Ovary (tissue), 7 donors: ENCODE measurements at regions not wholly inside any gene's neighbourhood (a gene's known extent, or its start where the extent isn't known, plus 50 kb on each side); places are given as distances from the start of the nearest gene placed in this dataset.

Source experiments
- DNase-seq, 5 donors: peaks; one replicate each; pipeline ENCODE4 v3.0.0-alpha.2; 2019 to 2020
- H3K27ac ChIP-seq, 2 donors: fragments of 200-600 bp; one replicate each; pipeline versions ENCODE4 v1.5.1 to v1.8.0; 2019 to 2022
- H3K27me3 ChIP-seq: fragments of 200-600 bp; one replicate; pipeline ENCODE4 v1.8.0; 2022
- H3K36me3 ChIP-seq: fragments of 200-600 bp; sonication (generic); one replicate; pipeline ENCODE4 v1.5.1; 2019
- H3K4me1 ChIP-seq: one replicate; pipeline ENCODE4 v1.8.1; 2013; ENCODE audit warnings: mild to moderate bottlenecking, moderate library complexity; ENCODE audit not compliant: insufficient read depth
- H3K4me3 ChIP-seq: fragments of 200-600 bp; sonication (generic); one replicate; pipeline ENCODE4 v1.5.1; 2017
- H3K9me3 ChIP-seq, 2 donors: fragments of 200-600 bp in 1 of 2; sonication (generic) in 1 of 2; one replicate each; pipeline versions ENCODE4 v1.5.1 to v1.8.1; 2013 to 2019; ENCODE audit warnings: mild to moderate bottlenecking in 1 of 2, moderate library complexity in 1 of 2
- EP300 ChIP-seq: sonication (generic); formaldehyde crosslinking; IDR thresholded peaks from one replicate; pipeline ENCODE4 v1.6.1; 2017; ENCODE audit warnings: antibody characterized with exemption
- POLR2A ChIP-seq: fragments of 450-650 bp; IDR thresholded peaks from one replicate; pipeline ENCODE4 v1.6.1; 2017; ENCODE audit warnings: antibody characterized with exemption, mild to moderate bottlenecking, moderate library complexity
- WGBS, 3 donors: extraction: QIAGEN DNeasy Blood & Tissue Kit in 1 of 3; methylation state at CpG; one replicate each; pipeline versions ENCODE4 v1.1.5 to v1.1.7; 2013 to 2017; 5-methylcytosine and 5-hydroxymethylcytosine counted together
- intact Hi-C, 4 donors: fragments of 100-400 bp; cut with DNase I; formaldehyde crosslinking; loops; one replicate each; pipeline versions ENCODE4 v1.11.0 to v1.15.1; 2022 to 2023
- TF ChIP-seq, protein P1 (sequence below), 3 donors: fragments of 450-650 bp in 2 of 3; fragments of 200-600 bp in 1 of 3; IDR thresholded peaks; one replicate each; pipeline versions ENCODE4 v1.5.1 to v1.8.0; 2016 to 2022; ENCODE audit warnings: antibody characterized with exemption in 3 of 3, mild to moderate bottlenecking in 1 of 3
- donor health status: DM: no; HTN: no; CAD: no; lungs with moderate emphysema.
- donor health status: DM: no; HTN: no; CAD: no.
- donor health status: Bipolar disorder and iron deficiency.
- donor health status: DM: no; HTN: no; CAD: no.
- donor health status: DM: yes; HTN: yes; CAD: no.

DNA sequence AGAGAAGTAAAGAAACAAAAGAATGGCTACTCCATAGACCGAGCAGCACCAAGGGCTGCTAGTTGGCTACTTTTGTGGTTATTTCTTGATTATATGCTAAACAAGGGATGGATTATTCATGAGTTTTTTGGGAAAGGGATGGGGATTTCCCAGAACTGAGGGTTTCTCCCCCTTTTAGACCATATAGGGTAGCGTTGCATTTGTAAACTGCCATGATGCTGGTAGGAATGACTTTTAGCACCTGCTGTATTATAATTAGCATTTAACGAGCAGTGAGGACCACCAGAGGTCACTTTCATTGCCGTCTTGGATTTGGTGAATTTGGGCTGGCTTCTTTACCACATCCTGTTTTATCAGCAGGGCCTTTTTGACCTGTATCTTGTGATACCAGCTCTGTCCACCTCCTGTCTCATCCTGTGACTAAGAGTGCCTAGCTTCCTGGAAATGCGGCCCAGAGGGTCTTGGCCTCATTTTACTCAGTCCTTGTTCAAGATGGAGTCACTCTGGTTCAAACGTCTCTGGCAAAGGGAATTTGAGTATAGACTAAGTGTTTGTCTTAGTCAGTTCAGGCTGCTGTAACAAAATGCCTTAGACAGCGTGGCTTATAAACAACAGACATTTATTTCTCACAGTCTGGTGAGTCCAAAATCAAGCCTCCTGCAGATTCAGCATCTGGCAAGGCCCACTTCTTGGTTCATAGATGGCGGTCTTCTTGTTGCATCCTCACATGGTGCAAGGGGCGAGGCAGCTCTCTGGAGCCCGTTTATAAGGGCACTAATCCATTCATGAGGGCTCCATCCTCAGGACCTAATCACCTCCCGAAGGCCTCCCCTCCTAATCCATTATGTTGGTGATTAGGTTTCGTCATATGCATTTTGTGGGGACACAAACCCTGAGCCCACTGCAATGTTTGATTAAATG lies 348.3 kb upstream of the SFSWAP start:
- DNase-seq = no peak
- Histone ChIP-seq H3K9me3 (no peaks in the 10 kb centered on the region), H3K27me3 (no peaks in the 10 kb centered on the region), H3K27ac (no peak overlapping the region), H3K4me3 (no peak overlapping the region), H3K36me3 (no peaks in the 10 kb centered on the region), H3K4me1 (peaks cover 19% of the 10 kb centered on the region)
- intact Hi-C loops = no loop called here
- TF ChIP-seq EP300 = no peak
- TF ChIP-seq, protein P1, sequence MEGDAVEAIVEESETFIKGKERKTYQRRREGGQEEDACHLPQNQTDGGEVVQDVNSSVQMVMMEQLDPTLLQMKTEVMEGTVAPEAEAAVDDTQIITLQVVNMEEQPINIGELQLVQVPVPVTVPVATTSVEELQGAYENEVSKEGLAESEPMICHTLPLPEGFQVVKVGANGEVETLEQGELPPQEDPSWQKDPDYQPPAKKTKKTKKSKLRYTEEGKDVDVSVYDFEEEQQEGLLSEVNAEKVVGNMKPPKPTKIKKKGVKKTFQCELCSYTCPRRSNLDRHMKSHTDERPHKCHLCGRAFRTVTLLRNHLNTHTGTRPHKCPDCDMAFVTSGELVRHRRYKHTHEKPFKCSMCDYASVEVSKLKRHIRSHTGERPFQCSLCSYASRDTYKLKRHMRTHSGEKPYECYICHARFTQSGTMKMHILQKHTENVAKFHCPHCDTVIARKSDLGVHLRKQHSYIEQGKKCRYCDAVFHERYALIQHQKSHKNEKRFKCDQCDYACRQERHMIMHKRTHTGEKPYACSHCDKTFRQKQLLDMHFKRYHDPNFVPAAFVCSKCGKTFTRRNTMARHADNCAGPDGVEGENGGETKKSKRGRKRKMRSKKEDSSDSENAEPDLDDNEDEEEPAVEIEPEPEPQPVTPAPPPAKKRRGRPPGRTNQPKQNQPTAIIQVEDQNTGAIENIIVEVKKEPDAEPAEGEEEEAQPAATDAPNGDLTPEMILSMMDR (IDR thresholded peaks at IDR 0.05) = no peak
- TF ChIP-seq POLR2A = no peak
- 77 to 84% (median 79%) methylated on average over 12 of the region's 12 CpGs for WGBS, 3 donors

DNA sequence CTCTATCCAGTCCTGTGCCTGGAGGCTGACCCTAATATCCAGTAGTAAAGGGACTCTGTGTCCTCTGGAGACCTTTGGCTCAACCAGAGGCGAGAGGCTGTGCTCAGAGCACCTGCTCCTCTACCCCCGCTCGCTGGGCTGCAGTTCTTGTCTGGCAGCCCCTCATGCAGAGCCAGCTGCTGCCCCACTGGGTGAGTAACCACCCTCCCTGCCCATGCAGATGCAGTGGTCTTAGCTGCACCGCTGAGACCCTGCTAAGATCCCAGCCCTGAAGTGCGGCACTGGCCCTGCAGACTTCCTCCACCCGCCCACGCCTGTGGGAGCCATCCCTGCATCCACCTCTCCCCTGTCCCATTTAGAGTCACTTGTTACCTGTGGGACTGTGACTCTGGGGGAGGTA lies 347.5 kb upstream of the SFSWAP start:
- peaks cover 25% of the 10 kb centered on the region for H3K4me1 ChIP-seq
- no peak overlapping the region for H3K4me3 ChIP-seq
- no peak overlapping the region for H3K27ac ChIP-seq
- H3K27me3 ChIP-seq = no peaks in the 10 kb centered on the region
- intact Hi-C loops = no loop called here
- TF ChIP-seq POLR2A (no peak), EP300 (no peak)
- TF ChIP-seq, protein P1 (IDR thresholded peaks at IDR 0.05) = no peak
- WGBS, 3 donors = 90 to 96% (median 93%) methylated on average over 7 of the region's 7 CpGs
- no peaks in the 10 kb centered on the region for H3K9me3 ChIP-seq
- peak in 1 of 5 donors; percentile 30 for DNase-seq
- no peaks in the 10 kb centered on the region for H3K36me3 ChIP-seq

DNA sequence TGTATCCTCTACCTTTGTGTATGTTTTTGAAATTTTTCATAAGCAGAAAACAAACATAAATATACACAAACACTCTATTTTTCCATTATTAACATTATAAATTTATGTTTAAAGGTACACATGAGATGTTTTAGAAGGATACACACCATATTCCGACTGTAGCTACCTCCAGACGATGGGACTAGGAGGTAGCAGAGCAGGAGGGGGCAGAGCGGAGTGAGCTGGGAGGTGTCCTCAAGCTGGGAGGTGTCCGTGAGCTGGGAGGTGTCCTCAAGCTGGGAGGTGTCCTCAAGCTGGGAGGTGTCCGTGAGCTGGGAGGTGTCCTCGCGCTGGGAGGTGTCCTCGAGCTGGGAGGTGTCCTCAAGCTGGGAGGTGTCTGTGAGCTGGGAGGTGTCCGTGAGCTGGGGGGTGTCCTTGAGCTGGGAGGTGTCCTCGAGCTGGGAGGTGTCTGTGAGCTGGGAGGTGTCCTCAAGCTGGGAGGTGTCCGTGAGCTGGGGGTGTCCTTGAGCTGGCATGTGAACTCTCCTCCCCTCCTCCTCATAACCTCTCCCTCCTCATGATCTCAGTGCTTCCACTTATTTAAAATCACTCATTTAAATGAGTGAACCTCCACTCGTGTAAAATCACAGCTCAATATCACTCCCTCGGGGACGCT lies 346.9 kb upstream of the SFSWAP start:
- TF ChIP-seq POLR2A (no peak), EP300 (no peak)
- TF ChIP-seq, protein P1 (IDR thresholded peaks at IDR 0.05) = no peak
- H3K4me3 ChIP-seq = no peak overlapping the region
- no peaks in the 10 kb centered on the region for H3K27me3 ChIP-seq
- peaks cover 27% of the 10 kb centered on the region for H3K4me1 ChIP-seq
- H3K36me3 ChIP-seq = no peaks in the 10 kb centered on the region
- WGBS, 3 donors = 53 to 68% (median 54%) methylated on average over 13 to 14 of the region's 14 CpGs
- intact Hi-C loops = no loop called here
- DNase-seq = peak in 1 of 5 donors; percentile 31
- no peaks in the 10 kb centered on the region for H3K9me3 ChIP-seq
- H3K27ac ChIP-seq = no peak overlapping the region

DNA sequence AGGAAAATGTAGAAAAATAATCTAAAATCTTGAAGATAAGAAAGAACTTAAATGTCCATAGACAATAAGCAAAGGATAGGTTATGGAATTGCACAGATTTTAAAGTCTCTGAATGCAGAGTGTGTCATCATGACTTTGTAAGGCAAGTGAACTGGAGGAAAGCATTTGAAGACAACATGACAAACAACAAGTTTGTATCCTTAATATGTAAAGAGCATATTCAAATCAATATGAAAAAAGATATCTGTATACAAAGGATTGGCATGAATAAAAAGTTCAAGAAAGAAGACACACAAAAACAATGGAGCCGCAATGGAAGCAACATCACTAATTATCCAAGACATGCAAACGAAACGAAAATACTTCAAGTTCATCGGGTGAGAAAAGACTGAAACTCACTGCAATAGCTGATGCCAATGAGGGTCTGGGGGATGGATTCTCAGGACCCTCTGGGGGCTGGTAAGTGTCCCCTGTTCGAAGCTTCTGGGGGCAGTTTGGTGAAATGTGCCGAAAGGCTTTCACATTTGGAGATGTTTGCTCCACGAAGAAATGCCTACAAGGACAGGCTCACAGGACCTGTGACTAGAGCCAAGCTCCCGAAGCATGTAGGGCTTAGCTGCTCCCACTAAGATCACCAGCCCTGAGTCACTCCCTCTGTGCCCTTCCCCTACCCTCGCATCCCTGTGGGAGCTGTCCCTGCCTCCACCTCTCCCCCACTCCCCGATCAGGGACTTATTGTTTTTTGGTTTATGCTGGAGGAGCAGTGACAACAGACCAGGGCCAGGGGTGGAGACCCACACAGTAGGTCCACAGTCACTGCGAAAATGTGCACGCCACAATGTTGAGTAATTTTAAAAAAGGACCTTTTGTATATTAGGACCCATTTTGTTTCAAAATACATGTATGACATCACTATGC lies 345.7 kb upstream of the SFSWAP start:
- peak in 2 of 5 donors; percentile 39 to 64 for DNase-seq
- H3K27ac ChIP-seq = peak overlapping the region in 1 of 2 donors; percentile 49
- WGBS, 3 donors = 63 to 66% (median 65%) methylated on average over 12 of the region's 12 CpGs

More for the DNA sequence above, 345.7 kb upstream of the SFSWAP start:
- Histone ChIP-seq H3K4me3 (no peak overlapping the region), H3K27me3 (no peaks in the 10 kb centered on the region), H3K9me3 (no peaks in the 10 kb centered on the region), H3K36me3 (no peaks in the 10 kb centered on the region), H3K4me1 (peaks cover 27% of the 10 kb centered on the region)
- intact Hi-C loops = no loop called here
- TF ChIP-seq, protein P1 (IDR thresholded peaks at IDR 0.05) = no peak
